Psoas muscle (tissue), 7 donors: ENCODE measurements at regions not wholly inside any gene's neighbourhood (a gene's known extent, or its start where the extent isn't known, plus 50 kb on each side); places are given as distances from the start of the nearest gene placed in this dataset.

Source experiments
- ATAC-seq, 4 donors: fragments of 200-7000 bp; cut with Tn5 transposase; one replicate each; pipeline ENCODE4 v1.9.1; 2020; ENCODE audit warnings: moderate library complexity in 3 of 4, mild to moderate bottlenecking in 2 of 4
- DNase-seq, 2 donors: peaks; one replicate each; pipeline ENCODE4 v3.0.0-alpha.2; 2020
- H3K27ac ChIP-seq: fragments of 200-600 bp; one replicate; pipeline ENCODE4 v1.8.0; 2022
- H3K27me3 ChIP-seq, 3 donors: fragments of 200-600 bp in 1 of 3; one replicate each; pipeline versions ENCODE4 v1.6.1 to v1.8.0; 2013 to 2022; ENCODE audit warnings: low read length in 2 of 3, mild to moderate bottlenecking in 2 of 3, moderate library complexity in 1 of 3; ENCODE audit not compliant: insufficient read depth in 3 of 3
- H3K36me3 ChIP-seq, 2 donors: fragments of 200-600 bp in 1 of 2; one replicate each; pipeline versions ENCODE4 v1.6.1 to v1.8.0; 2013 to 2022; ENCODE audit warnings: low read depth in 1 of 2, mild to moderate bottlenecking in 1 of 2, moderate library complexity in 1 of 2; ENCODE audit not compliant: insufficient read depth in 1 of 2
- H3K4me1 ChIP-seq: fragments of 200-600 bp; one replicate; pipeline ENCODE4 v1.8.0; 2022
- H3K4me3 ChIP-seq: fragments of 200-600 bp; one replicate; pipeline ENCODE4 v1.8.0; 2022; ENCODE audit warnings: mild to moderate bottlenecking
- H3K9me3 ChIP-seq: fragments of 200-600 bp; one replicate; pipeline ENCODE4 v1.8.0; 2022
- WGBS, 3 donors: extraction: QIAGEN DNeasy Blood & Tissue Kit; methylation state at CpG; one replicate each; pipeline versions ENCODE4 v1.1.6 to v1.1.7; 2013; 5-methylcytosine and 5-hydroxymethylcytosine counted together
- intact Hi-C, 2 donors: fragments of 100-400 bp; cut with DNase I; formaldehyde crosslinking; loops; one replicate each; pipeline versions ENCODE4 v1.11.0 to v1.14.2; 2022
- TF ChIP-seq, protein P1 (sequence below): fragments of 200-600 bp; IDR thresholded peaks from one replicate; pipeline ENCODE4 v1.8.0; 2022; ENCODE audit warnings: antibody characterized with exemption
- donor health status: healthy with polysubstance abuse.
- donor health status: DM: no; HTN: no; CAD: no; lungs with moderate emphysema.
- donor health status: Bipolar disorder and iron deficiency.
- donor health status: healthy.
- donor health status: DM: yes; HTN: yes; CAD: no.
- donor health status: DM: no; HTN: no; CAD: no.
- donor health status: DM: yes; HTN: yes; CAD: no.

DNA sequence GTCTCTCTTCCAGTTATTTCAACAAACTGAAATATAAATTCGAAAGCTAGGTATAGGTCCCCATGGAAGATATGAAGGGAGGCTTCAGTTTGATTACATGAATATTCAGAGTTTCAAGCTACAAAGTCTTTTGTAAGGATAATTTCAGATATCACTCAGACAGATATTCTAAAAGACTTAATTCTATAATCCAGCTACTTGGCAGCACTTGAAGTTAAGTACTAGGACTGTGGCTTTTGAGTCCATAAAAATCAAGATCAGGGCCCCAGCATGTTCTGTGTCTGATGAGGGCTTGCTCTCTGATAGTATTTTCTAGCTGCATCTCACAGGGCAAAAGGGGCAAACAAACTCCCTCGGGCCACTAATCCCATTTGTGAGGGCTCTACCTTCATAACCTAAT lies 160.6 kb upstream of the IRS2 start:
- DNase-seq: no peak
- 76 to 83% (median 80%) methylated on average over 2 of the region's 2 CpGs for WGBS, 3 donors
- intact Hi-C loops: no loop called here

DNA sequence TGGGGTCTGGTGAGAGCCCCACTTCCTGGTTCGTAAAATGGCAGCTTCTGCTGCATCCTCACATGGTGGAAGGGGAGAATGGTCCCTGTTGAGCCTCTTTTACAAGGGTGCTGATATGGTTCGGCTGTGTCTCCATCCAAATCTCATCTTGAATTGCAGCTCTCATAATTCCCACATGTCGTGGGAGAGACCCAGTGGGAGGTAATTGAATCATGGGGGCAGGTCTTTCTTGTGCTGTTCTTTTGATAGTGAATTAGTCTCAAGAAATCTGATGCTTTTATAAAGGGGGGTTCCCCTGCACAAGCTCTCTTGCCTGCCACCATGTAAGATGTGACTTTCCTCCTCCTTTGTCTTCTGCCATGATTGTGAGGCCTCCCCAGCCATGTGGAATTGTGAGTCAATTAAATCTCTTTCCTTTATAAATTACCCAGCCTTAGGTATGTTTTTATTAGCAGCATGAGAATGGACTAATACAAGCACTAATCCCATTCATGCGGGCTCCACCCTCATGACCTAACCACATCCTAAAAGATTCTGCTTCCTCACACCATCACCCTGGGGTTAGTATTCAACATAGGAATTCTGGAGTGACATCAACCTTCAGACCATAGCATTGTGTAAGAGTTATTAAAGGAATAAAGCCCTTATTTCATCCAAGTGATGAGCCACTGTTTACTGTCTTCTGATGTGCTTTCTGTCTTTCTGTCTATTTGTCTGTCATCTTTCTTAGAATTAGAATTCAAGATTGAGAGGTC lies 159.0 kb upstream of the IRS2 start:
- Histone ChIP-seq H3K27me3 (no peaks in the 10 kb centered on the region), H3K4me3 (no peak overlapping the region), H3K9me3 (no peaks in the 10 kb centered on the region), H3K27ac (no peak overlapping the region), H3K4me1 (no peaks in the 10 kb centered on the region), H3K36me3 (no peaks in the 10 kb centered on the region)
- WGBS, 3 donors: 68 to 76% (median 72%) methylated on average over 4 of the region's 4 CpGs
- TF ChIP-seq, protein P1, sequence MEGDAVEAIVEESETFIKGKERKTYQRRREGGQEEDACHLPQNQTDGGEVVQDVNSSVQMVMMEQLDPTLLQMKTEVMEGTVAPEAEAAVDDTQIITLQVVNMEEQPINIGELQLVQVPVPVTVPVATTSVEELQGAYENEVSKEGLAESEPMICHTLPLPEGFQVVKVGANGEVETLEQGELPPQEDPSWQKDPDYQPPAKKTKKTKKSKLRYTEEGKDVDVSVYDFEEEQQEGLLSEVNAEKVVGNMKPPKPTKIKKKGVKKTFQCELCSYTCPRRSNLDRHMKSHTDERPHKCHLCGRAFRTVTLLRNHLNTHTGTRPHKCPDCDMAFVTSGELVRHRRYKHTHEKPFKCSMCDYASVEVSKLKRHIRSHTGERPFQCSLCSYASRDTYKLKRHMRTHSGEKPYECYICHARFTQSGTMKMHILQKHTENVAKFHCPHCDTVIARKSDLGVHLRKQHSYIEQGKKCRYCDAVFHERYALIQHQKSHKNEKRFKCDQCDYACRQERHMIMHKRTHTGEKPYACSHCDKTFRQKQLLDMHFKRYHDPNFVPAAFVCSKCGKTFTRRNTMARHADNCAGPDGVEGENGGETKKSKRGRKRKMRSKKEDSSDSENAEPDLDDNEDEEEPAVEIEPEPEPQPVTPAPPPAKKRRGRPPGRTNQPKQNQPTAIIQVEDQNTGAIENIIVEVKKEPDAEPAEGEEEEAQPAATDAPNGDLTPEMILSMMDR: no peak
- intact Hi-C loops: no loop called here
- ATAC-seq: peak in 3 of 4 donors; percentile 55 to 76 (median 59)
- no peak for DNase-seq

More for the DNA sequence above, 160.6 kb upstream of the IRS2 start:
- no peak overlapping the region for H3K27ac ChIP-seq
- no peaks in the 10 kb centered on the region for H3K4me1 ChIP-seq
- H3K9me3 ChIP-seq: no peaks in the 10 kb centered on the region
- TF ChIP-seq, protein P1: no peak
- no peaks in the 10 kb centered on the region for H3K36me3 ChIP-seq
- H3K4me3 ChIP-seq: no peak overlapping the region
- H3K27me3 ChIP-seq: no peaks in the 10 kb centered on the region
- no peak for ATAC-seq

- Histone ChIP-seq H3K4me1 (peaks cover 3% of the 10 kb centered on the region), H3K9me3 (no peaks in the 10 kb centered on the region), H3K4me3 (no peak overlapping the region), H3K27me3 (no peaks in the 10 kb centered on the region), H3K36me3 (no peaks in the 10 kb centered on the region), H3K27ac (no peak overlapping the region)
- intact Hi-C loops: no loop called here
- no peak for ATAC-seq
- WGBS, 3 donors: 78 to 88% (median 86%) methylated on average over 7 of the region's 7 CpGs
- TF ChIP-seq, protein P1: no peak
- no peak for DNase-seq
Measured at GRCh38 chr13:109941951-109942350, 155.6 kb upstream of the IRS2 start.

DNA sequence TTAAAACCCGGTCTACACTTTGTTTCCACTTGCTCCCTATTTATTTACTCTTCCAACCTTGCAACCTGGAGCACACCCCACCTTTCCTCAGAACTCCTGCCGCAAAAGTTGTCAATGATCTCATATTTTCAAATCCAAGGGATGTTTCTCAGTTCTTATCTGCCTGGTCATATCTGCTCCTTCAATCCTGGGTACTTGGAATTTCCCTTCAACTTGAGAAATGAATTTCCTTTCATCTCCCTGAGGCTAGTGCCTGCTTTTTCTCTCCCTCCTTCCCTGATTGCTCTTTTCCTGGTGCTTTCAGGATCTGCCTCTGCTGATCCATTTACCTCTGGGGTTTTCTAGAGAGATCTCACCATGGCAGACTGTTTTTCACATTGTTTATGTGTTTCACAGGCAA lies 154.8 kb upstream of the IRS2 start:
- H3K27ac ChIP-seq: no peak overlapping the region
- 84 to 94% (median 90%) methylated on average over 2 of the region's 2 CpGs for WGBS, 3 donors
- intact Hi-C loops: no loop called here

More for the DNA sequence above, 154.8 kb upstream of the IRS2 start:
- ATAC-seq (no peak), DNase-seq (no peak)
- no peaks in the 10 kb centered on the region for H3K9me3 ChIP-seq
- peaks cover 3% of the 10 kb centered on the region for H3K4me1 ChIP-seq
- no peak overlapping the region for H3K4me3 ChIP-seq
- H3K27me3 ChIP-seq: no peaks in the 10 kb centered on the region
- no peaks in the 10 kb centered on the region for H3K36me3 ChIP-seq
- TF ChIP-seq, protein P1: no peak
